Medulla oblongata (tissue), 1 donor: ENCODE measurements at regions not wholly inside any gene's neighbourhood (a gene's known extent, or its start where the extent isn't known, plus 50 kb on each side); places are given as distances from the start of the nearest gene placed in this dataset.

Experiments
- DNase-seq: peaks from one replicate; pipeline ENCODE4 v3.0.0-alpha.2; 2015; ENCODE audit errors: extremely low spot score

DNA sequence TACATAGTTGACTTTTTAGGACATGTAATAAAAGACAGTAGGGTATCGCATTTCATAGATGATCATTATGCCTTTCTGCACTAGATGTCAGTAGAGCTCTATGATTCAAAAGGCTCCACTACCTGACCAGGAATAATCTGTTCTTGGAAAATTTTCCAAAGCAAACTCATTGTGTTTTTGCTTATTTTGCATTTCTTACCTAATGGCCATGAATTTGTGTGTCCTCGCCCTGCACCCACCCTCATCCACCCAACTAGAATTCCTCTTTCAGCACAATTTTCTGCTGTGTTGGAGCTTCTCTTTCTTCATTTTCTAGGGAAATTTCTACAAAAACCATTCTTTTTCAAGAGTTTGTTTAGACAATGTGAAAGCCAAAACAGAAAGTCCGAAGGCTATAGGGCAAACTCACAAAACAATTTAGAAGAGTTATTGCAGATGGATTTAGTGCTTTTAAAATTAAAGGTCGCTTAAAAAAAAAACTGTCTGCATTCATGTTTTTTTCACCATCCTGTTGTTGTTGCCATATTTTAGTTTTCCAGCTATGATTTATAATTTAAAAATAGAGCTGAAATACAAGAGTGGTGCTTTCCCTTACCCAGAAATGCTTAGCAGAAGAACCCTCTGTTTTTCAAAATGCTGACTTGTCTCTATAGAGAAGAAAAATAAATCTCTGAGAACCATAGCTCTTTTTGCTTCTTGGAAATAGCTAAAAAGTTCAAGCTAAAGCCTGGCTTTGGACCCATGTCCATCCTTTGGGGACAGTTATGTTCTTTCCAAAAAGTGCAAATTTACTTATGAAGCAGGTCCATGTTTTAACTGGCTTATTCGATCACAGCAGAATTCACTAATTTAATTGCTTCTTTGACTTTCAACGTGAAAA, 183.7 kb downstream of the SPATA18 start:
- peak; percentile 64 for DNase-seq

DNA sequence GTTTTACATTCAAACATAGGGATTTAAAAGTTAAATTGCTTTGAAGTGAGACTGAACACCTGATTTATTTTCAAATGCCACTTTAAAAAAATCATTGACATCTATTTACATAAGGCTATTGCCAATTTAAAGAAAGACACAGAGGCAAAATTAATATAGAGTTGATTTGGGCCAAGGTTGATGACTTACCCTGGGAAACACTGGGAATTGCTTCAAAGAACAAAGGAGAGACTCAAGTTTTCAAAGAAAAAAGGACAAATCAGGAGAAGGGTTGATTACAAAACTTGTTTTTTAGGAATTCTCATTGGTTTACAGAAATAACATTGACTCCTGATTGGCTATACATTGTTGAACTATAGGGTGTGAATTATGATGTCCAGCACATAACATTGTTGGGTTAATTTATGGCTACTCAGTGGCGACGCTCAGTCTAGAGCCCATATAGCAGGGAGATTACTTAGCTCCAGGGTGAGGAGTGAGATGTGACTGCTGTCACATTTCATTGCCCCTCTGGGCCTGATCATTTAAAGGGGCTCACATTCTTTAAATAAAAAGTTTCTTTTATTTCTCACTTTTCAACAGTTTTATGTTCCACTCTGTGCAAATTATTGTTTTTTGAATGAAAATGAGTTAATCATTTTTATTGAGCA, 184.6 kb downstream of the SPATA18 start:
- no peak for DNase-seq

GRCh38 chr4:52241916-52242315, 190.8 kb downstream of the SPATA18 start:
- no peak for DNase-seq

- no peak for DNase-seq
Measured at GRCh38 chr4:52243367-52243766, 192.3 kb downstream of the SPATA18 start.

DNA sequence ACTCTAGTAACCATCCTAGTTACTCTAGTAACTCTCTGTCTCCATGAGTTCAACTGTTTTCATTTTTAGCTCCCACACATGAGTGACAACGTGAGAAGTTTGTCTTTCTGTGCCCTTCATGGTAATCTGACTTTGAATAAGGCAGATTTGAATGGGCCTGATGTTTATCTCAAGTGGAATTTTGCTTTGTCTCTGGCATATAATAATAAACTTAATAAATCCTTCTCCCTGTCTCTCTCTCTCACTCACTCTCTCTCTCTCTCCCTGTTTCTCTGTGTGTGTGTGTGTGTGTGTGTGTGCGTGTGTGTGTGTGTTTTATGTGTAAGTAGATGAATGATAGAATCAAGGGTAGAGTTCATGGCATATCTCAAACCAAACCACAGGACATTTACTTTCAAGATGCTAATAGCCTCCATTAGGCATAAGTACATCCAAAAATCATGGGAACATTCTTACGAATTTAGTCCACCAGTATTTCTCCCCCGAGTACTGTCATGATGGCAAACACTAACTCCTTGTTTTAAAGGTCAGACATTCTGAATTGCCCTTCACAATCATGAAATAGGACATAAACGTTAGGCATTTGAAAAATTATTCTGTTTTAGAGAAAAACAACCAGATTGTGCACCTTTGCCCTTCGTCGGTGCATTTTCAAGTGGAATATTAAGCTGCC, 193.1 kb downstream of the SPATA18 start:
- DNase-seq: no peak

DNA sequence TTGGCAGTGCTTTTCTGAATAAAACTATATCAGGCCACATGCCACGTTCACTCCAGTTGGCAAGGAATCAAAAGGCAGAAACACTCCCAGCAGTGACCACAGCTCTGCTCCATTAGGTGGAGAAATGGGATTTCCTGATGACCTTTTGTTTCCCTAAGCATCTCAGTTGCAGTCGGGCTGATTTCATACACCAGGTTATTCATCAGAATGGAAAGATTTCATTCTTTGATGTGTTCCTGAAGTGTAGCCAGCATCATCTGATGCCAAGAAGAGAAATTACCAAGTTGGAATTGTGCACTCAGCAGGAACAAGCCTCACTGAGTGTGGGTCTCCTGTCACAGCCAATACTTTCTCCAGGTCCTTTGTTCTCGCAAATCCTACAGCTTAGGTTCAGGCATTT, 193.7 kb downstream of the SPATA18 start:
- DNase-seq: no peak

DNA sequence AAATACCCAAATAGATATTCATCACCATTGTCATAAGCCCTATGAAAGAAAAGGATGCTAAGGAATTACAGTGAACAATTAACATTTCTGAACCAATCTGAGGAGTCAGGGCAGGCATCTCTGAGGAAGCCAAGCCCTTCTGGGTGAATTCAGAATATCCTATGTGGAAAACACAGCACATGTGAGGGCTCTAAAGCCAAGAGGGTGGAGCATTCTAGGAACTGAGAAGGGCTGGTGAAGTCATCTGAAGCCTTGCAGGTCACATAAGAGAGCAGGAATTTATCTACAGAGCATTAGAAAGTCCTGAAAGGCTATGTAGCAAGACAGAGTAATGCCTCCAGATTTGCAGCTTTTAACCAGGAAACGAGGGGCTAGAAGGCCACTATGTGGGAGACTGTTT, 195.7 kb downstream of the SPATA18 start:
- no peak for DNase-seq

- no peak for DNase-seq
Measured at GRCh38 chr4:52247941-52248340, 196.8 kb downstream of the SPATA18 start.

DNA sequence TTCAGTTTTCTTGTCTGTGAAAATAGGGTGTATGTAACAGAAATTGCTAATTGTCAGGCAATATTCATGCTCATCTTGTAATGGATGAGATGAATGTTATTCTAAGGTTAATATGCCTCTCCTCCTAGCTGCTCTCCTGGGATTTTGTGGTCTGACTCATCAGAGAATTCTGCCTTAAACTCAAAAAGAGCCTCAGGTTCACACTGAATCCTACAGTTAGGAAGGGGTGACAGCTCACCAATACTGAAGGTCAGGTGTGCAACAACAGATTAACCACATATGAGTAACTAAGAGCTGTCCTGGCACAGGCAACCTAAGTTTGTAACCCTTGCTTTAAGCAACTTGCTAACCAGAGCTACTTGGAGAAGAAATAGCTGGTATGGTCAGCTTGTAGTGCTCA, 197.7 kb downstream of the SPATA18 start:
- DNase-seq: no peak

DNA sequence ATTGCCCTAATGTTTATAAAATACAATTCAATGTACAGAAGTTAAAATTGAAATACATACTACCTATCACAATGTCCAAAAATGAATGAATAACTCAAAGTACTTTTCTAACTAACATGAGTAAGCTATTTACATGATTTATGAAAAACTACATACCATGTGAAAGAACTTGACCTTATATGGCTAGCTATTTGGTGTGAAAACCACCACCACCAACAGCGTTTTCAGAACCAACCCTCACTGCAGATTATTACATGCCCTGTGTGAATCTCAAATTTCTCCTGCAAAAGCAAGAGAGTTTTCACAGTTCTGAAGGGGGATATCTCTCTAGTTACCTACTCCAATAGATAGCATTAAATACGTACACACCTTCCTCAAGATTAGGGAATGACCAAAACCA, 198.5 kb downstream of the SPATA18 start:
- no peak for DNase-seq

GRCh38 chr4:52250154-52250553, 199.1 kb downstream of the SPATA18 start:
- no peak for DNase-seq

- DNase-seq: no peak
Measured at GRCh38 chr4:52251864-52252263, 200.8 kb downstream of the SPATA18 start.

GRCh38 chr4:52253025-52253424, 201.9 kb downstream of the SPATA18 start:
- no peak for DNase-seq

DNA sequence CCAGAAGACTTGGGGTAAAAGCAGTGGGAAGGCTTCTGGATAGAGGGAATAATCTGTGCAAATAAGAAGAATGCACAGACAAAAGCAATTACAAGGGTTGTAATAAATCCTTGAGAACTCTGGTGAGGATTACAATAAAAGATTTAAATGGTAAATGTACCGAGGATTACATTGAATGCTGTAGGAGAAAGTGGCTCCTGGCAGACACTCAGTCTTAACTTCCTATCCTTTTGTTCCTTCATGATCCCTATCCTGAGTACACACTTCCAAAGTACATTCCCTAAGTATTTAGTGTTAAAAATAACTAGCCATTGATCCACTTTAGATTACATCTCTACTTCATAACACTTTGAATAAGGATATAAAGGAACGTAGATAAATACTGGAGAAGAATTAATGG, 205.4 kb downstream of the SPATA18 start:
- no peak for DNase-seq

- DNase-seq: no peak
Measured at GRCh38 chr4:52259978-52260377, 208.9 kb downstream of the SPATA18 start.

- DNase-seq: peak; percentile 82
Measured at GRCh38 chr4:52260514-52261210, 209.6 kb downstream of the SPATA18 start.

- no peak for DNase-seq
Measured at GRCh38 chr4:52263607-52264006, 212.5 kb downstream of the SPATA18 start.

DNA sequence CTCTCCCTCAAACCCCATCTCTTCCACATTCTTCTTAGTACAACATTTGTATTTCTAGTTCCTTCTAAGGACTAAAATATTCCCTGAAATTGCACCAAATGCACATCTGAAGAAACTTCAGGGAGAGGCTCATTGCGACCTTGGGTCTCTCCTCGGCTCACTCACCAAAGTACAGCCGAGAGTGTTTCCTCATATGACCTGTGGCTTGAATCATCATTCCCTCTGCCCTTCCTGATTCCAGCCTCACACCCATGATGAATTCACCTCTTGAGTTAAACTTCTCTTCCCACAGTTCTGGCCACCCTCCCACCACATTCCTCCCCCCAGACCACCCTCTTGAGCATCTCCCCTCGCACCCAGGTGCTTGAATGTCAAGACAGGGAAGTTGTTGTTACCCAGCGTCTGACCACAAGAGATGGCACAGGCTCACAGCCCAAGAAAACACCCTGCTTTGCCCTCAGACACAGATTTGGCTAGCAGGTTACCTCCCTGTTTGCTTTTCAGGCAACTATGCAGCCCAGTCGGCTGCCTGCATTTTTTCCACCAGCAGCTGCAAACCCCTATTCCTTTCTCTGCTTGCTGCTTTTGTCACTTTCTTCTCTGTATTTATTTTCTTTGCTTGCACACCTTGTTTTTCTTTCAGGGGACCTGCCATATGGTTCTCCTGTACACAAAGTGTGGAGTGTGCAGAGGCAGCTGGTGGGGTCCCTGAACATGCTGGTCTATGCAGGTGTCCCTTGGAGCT, 214.8 kb downstream of the SPATA18 start:
- DNase-seq: no peak

DNA sequence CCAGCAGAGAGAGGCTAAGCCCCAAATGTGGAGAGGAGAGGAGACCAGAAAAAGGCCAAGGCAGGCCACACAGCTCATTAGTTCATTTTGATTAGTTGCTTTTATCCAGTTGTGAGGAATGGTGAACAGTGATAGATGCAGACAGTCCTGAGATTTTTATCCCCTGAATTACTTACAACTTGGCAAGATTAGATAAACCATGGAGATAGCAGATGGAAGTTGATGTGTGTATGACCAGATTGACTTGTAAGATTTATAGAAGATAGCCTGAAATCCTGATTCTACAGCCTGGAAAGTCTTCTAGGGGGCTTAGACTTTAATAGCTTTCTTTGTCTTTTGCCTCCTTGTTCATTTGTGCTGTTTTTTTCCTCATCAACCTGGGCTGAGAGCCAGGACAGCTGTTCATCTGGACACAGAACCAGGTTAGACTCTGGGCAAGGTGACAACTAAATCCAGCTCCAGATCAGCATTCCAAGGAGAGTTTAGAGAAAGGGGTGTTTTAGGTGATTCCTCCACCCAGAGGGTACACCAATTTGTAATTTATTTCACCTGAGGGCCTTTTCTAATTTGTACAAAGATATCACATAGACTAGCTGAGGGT, 215.5 kb downstream of the SPATA18 start:
- no peak for DNase-seq

DNA sequence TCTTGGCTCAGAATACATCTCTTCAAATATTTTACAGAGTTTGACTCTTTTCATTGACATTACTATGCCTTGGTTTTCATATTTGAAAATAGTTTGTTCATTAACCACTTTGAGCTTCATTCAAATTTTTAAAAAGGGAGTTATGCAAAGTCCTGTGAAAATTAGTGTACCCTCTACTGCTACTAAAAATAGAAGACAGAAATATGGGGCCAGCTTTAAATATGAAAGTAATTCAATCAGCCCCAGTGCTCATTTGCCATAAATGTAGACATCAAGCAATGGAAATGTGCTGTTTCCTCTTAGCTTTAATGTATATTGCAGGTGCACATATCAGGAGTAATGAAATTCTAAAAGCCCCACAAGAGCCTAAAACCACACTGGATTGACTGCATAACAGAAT, 218.7 kb downstream of the SPATA18 start:
- DNase-seq: no peak

GRCh38 chr4:52273885-52274284, 222.8 kb downstream of the SPATA18 start:
- no peak for DNase-seq
